ENCODE measurements at regions not wholly inside any gene's neighbourhood (a gene's known extent, or its start where the extent isn't known, plus 50 kb on each side); places are given as distances from the start of the nearest gene placed in this dataset.

- DNase-seq (no peak), ATAC-seq (no peak)
- Histone ChIP-seq H3K4me3 (ENCODE audit: low read length) (no peak overlapping the region), H3K36me3 (ENCODE audit: control insufficient read depth, insufficient read depth, low read length) (no peaks in the 10 kb centered on the region), H3K9me3 (ENCODE audit: control insufficient read depth, insufficient read depth, low read length) (no peaks in the 10 kb centered on the region), H3K27me3 (ENCODE audit: control insufficient read depth, insufficient read depth, low read length) (no peaks in the 10 kb centered on the region), H3K27ac (ENCODE audit: low read length) (no peak overlapping the region), H3K4me1 (ENCODE audit: control insufficient read depth, insufficient read depth, low read length) (no peaks in the 10 kb centered on the region)
- WGBS (ENCODE audit: insufficient coverage), result 88% methylated on average over 19 of the region's 19 CpGs
- Mint-ChIP-seq H3K27ac (no peak overlapping the region), H3K36me3 (no peaks in the 10 kb centered on the region), H3K27me3 (ENCODE audit: low read depth in 2 of 2) (no peaks in the 10 kb centered on the region), H3K4me3 (no peak overlapping the region), H3K9me3 (no peaks in the 10 kb centered on the region), H3K4me1 (no peaks in the 10 kb centered on the region)
- no peak for TF ChIP-seq CTCF (IDR thresholded peaks at IDR 0.05)
- intact Hi-C loops (cut with micrococcal nuclease), result no loop called here
Observed at GRCh38 chr5:179497636-179498340, 52.6 kb upstream of the RUFY1 start.

- no peak for TF ChIP-seq CTCF (IDR thresholded peaks at IDR 0.05)
- Histone ChIP-seq H3K27ac (ENCODE audit: low read length) (no peak overlapping the region), H3K36me3 (ENCODE audit: control insufficient read depth, insufficient read depth, low read length) (no peaks in the 10 kb centered on the region), H3K9me3 (ENCODE audit: control insufficient read depth, insufficient read depth, low read length) (no peaks in the 10 kb centered on the region), H3K4me1 (ENCODE audit: control insufficient read depth, insufficient read depth, low read length) (no peaks in the 10 kb centered on the region), H3K27me3 (ENCODE audit: control insufficient read depth, insufficient read depth, low read length) (no peaks in the 10 kb centered on the region), H3K4me3 (ENCODE audit: low read length) (no peak overlapping the region)
- no peaks in the 10 kb centered on the region for H3K9me3 Mint-ChIP-seq
- DNase-seq, result no peak
- H3K4me3 Mint-ChIP-seq, result no peak overlapping the region
- ATAC-seq, result no peak
- no peaks in the 10 kb centered on the region for H3K27me3 Mint-ChIP-seq (ENCODE audit: low read depth in 2 of 2)
- intact Hi-C loops (cut with micrococcal nuclease), result no loop called here
- H3K36me3 Mint-ChIP-seq, result no peaks in the 10 kb centered on the region
- H3K27ac Mint-ChIP-seq, result no peak overlapping the region
- no peaks in the 10 kb centered on the region for H3K4me1 Mint-ChIP-seq
- 72% methylated on average over 11 of the region's 11 CpGs for WGBS (ENCODE audit: insufficient coverage)
Observed at GRCh38 chr5:179495906-179496455, 54.4 kb upstream of the RUFY1 start.

DNA sequence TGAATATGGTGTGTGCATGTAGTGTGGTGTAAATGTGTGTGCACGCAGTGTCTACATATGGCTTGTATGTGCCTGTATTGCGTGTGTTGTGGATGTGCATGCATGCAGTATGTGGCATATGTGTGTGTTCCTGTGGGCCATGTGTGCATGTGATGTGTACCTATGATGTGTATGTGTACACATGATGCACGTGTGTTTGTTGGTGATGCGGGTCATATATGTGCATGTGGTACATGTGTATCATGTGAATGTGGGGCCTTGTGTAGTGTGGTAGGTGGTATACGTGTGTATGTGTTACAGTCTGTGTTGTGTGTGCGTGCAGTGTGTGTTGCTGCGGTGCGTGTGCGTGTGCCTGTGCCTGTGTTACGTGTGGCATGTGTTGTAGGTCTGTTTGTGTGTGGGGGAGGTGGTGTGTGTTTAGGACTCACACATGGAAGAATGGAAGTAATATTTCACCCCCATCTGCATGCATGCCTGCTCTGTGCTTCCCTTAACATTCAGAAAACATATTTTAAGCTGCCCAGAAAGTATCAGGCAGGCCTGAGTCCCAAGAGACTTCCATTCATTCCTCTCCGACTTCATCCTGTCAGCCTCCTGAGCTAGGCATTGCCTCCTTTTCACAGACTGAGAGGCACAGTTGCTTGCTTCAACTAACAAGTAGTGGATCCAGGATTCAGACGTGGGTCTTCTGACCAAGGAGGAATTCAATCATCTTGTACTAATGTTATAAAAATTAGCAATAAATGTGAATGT, 55.4 kb upstream of the RUFY1 start:
- no peaks in the 10 kb centered on the region for H3K4me1 Mint-ChIP-seq
- H3K27ac Mint-ChIP-seq, result no peak overlapping the region
- H3K4me3 Mint-ChIP-seq, result no peak overlapping the region
- intact Hi-C loops (cut with micrococcal nuclease), result loop anchor here (5.0 kb wide), 1 partner anchor 328 kb away; no protein-coding TSS in a partner anchor
- Histone ChIP-seq H3K4me3 (ENCODE audit: low read length) (no peak overlapping the region), H3K4me1 (ENCODE audit: control insufficient read depth, insufficient read depth, low read length) (no peaks in the 10 kb centered on the region), H3K27ac (ENCODE audit: low read length) (no peak overlapping the region), H3K36me3 (ENCODE audit: control insufficient read depth, insufficient read depth, low read length) (no peaks in the 10 kb centered on the region), H3K9me3 (ENCODE audit: control insufficient read depth, insufficient read depth, low read length) (no peaks in the 10 kb centered on the region), H3K27me3 (ENCODE audit: control insufficient read depth, insufficient read depth, low read length) (no peaks in the 10 kb centered on the region)
- H3K9me3 Mint-ChIP-seq, result no peaks in the 10 kb centered on the region
- 77% methylated on average over 11 of the region's 12 CpGs for WGBS (ENCODE audit: insufficient coverage)
- no peaks in the 10 kb centered on the region for H3K36me3 Mint-ChIP-seq
- peaks cover 0 to 2% of the 10 kb centered on the region in 2 donors for H3K27me3 Mint-ChIP-seq (ENCODE audit: low read depth in 2 of 2)
- ATAC-seq (no peak), DNase-seq (peak in 1 of 2 donors; percentile 1)
- TF ChIP-seq CTCF (IDR thresholded peaks at IDR 0.05), result no peak

Measured in natural killer cell (primary cell).